ENCODE measurements at regions not wholly inside any gene's neighbourhood (a gene's known extent, or its start where the extent isn't known, plus 50 kb on each side); places are given as distances from the start of the nearest gene placed in this dataset.

- no peak for TF ChIP-seq GATA3 (IDR thresholded peaks at IDR 0.05; ENCODE audit: low read depth, low read length)
- TF ChIP-seq GATA2 (IDR thresholded peaks at IDR 0.05; ENCODE audit: low read depth, low read length) = no peak
Observed at GRCh38 chr12:78323226-78323625, 492.5 kb downstream of the NAV3 start.
